Stimulated activated CD4-positive, alpha-beta T cell treated with anti-CD3 and anti-CD28 coated beads, Interleukin-2, amount 100 ng/mL, for 24 hours (primary cell): ENCODE measurements at regions not wholly inside any gene's neighbourhood (a gene's known extent, or its start where the extent isn't known, plus 50 kb on each side); places are given as distances from the start of the nearest gene placed in this dataset.
"Not testable (repeated sequence)": the region's sequence is repeated elsewhere in the genome, so short reads cannot be mapped to it uniquely, and the experiment has no call there.

ENCODE experiments used
- DNase-seq, 2 donors: peaks; one replicate each; pipeline ENCODE4 v3.0.0-alpha.2; 2020

DNA sequence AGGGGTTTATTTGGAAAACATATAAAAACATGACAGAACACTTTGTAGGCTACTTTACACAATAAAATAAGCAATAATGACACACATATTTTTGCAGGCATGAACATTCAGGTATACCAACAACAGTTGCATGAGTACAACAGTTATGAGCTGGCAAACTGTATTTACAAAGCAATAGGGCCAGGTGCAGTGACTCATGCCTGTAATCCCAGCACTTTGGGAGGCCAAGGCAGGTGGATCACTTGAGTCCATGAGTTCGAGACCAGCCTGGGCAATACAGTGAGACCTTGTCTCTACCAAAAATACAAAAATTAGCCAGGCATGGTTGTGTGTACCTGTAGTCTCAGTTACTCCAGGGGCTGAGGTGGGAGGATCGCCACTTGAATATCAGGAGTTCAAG lies 101.1 kb downstream of the BMP4 start:
- no peak for DNase-seq

DNA sequence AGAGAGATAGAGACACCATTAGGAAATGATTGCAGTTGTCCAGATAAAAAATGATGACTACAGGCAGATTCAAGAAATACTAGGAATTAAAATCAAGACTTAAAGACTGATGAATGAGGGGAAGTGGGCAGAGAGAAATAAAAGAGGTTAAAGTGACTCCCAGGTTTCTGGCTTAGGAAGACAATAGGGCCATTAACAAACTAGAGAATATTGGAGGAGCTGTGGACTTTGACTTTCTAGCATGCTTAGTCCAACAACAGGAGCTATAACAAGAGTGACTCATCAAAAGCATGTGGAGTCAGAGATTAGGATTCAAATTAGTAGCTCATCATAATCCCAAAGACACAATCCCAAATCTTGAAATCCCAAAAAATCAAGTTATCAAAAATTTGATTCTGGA lies 101.5 kb downstream of the BMP4 start:
- no peak for DNase-seq

DNA sequence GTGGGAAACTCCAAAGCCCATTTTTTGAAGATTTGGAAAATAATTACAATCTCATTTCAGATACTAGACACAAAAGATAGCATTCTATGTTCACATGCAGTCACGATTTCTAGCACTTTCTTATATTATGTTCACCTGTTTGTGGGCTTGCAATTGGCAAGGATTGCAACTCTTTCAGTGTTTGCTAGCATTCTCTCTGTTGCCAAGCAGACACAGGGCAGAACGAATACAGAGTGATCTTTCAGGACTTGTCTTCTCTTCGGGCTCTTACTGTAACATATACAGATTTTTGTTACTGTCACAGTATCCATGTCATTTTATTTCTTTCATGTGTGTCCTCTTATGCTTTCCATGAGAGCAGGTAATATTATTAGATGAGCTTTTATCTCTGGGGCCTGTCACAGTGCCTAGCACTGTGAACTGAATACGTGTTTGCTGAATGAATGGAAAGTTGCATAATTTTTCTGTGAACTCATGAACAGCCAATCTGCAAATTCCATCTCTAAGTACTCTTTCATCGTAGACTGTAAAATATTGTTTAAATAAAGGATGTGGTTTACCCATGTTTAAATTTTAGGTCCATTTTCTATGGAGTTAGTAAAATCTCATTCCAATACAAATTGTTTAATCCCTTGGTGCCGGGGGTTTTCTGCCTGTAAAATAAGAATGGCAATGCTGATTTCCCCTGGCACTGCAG lies 105.1 kb downstream of the BMP4 start:
- DNase-seq, result no peak

DNA sequence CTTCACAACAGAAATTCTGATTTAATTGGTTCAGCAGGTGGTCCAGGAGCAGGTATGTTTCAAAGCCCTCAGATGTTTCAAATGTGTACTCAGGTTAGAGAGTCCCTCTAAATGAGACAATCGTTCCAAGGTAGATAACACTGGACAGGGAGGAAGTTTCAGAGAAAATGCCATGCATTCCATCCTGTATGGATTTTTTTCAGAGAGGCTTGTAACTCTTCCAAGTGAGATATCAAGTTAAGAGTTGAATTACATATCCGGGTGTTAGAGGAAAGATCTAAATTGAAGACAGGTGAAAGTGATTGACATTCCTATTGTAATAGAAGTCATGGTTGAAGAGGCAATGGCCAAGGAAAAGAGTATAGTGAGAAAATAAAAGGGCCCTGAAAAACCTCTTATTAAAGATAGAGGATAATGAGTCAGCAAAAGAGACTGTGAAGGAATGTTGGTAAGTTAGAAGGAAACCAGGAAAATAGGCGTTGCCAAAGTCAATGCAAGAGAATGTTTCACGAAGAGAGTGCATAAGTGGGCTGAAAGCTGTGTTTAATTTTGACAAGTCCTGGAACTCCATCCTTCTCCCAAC lies 105.8 kb downstream of the BMP4 start:
- DNase-seq, result no peak

DNA sequence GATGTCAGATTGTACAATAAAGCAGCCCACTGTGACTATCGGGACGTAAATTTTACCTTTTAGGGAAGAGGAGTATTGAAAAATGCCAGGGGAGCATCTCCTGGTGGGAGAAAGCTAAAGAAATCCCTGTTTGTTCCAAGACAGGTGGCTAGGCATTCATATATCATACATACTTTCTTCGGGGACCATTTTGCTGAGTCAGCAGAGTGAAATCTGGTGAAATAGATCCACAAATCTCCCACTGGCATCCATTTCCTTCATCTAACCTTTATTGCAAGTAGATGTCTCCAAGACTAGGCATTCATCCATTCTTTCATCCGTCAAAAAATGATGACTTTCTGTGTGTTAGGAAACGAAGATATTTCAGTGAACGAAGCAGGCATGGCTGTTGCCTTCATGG lies 107.1 kb downstream of the BMP4 start:
- DNase-seq, result no peak

DNA sequence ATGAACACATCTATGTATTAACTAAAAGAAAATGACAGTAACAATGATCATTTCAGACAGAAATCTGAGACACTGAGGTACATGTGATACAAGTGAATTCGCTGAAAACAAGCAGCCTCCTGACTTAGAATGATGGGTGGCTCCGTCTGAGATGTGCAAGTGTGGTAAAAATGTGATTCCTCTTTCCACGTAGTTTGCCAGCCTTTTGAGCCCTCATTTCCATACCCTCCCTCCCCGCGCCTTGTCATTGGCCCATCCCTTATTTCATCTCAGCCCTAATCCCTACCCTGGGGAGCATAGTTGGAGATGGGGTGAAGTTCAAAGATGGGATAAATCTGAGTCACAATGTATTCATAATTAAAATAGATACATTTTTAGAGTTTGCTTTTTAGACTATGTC lies 107.8 kb downstream of the BMP4 start:
- DNase-seq, result no peak

DNA sequence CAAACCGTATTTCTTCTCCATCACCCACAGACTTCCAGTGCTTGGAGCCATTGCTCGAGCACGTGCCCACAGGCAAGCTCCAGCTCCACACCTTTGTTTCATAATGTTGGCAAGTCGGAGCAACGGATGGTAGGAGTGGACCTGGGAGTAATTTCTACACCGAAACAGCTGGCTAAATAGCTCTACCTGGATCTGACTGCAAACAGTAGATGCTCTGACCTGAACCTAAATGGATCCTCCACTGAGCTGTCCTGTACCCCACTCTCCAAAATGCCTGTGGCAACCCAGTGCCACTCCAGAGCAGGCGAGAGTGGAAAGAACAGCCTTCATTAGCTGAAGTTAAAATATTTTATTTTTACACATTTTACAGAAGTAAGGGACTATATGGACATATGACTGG lies 108.7 kb downstream of the BMP4 start:
- DNase-seq, result no peak

DNA sequence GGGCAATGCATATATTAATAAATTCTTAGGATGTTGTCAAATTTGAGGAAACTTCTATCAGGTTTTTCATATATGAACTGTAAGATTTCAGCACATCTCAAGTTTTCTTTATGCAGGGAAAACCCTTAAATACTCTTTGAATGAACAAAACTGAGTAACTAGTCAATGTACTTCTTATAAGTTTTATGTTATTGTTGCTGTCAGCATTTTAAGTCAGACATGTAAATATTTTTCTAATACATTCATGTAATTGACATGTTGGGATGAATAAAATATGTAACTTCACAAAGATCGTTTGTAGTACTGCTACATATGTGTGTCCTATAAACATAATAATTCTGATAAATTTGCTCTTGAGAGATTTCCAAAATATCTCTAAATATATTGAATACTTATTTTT lies 109.6 kb downstream of the BMP4 start:
- no peak for DNase-seq

DNA sequence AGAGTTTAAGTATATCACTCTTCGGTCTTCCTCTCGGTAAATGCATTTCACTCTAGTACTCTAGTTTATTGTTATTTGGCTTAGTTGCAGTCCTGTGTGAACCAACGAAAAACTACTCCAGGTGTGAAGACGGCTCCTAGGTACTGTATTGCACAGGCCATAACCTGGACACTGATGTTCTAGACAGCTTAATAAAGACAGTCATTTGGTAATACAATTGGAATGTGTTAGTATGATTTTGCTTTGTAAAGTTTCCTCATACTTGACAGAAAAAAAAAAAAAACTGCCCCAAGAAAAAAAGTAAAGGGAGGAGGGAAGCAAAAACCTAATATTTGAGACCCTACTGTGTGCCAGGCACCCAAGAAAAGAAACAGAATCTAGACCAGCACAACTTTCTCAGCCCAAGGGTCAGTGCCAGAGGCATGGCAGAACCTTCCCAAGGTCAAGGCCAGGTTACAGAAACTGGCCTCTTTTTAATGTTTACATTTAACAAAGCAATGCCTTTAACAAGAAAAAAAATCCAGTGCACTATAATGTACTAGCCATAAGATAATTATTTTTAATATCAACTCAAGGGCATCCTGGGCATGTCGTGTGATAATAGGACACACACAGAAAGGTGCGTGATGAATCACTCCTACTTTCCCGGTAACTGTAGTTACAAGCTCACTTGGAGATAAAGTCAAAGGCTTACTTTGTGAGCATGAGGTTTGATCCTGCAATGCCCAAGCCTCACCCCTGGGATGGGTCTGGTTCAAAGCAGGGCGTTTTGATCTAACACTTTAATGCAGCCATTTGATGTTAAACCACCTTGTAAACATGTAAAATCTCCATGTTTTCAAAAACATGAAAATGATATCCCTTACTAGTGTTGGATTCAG lies 110.6 kb downstream of the BMP4 start:
- DNase-seq, result no peak

DNA sequence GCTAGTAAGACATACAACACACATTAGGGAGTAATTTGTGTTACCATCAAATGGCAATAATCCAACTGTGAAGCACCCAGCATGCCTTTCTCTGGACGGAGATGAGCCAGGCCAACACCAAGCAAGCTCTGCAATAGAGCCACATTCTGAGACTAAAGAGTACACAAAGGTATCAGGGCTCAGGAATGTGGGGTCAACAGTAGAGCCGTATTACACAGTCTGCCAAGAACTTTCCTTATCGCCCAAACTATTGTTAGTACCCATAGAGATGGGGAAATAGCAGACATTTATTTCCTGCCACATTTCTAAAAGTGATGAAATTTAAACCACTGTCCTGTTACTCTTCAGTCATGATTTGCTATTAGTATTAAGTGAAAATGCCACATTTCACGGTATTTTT lies 113.7 kb downstream of the BMP4 start:
- no peak for DNase-seq

DNA sequence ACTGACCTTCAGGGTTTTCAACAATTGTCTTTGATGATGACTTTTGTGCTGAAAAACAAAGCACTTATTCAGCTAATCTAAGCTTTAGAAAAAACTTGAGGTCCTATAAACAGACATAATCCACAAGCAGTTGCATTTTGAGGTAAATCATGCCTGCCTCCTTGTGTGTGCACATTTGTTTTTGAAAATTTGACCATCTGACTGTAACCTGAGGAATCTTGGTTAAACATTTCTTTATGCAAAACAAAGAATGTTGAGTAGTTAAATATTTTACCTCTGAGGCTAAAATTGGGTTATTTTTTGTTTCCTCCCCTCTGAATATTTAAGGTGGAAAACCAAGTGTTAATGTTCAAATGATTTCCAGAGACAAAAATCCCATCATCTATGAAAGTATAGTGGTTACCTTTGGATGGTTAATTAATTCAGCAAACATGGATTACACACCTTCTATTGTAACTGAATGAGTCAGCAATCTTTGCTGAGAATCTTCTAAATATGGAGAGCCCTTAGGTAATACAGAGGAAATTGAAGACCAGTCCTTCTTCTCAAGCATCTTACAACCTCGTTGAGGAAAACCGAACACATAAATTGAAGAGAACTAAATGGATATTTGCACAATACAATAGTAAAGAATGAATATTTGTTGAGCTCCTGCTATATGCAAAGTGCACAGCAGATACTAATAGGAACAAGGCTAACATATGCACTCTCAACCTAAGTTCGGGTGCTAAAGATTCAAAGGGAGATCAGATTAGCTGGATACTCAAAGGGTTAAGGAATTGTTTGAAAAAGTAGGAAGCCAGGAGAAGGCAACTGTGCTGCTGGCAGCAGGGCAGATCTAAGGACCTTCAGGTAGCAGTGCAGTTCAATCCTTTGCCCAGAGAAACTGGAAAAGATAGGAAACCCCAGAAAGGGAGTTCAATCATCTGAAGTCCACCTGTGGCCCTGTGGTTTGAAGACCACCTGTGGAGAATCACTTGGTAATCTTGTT lies 115.2 kb downstream of the BMP4 start:
- no peak for DNase-seq

DNA sequence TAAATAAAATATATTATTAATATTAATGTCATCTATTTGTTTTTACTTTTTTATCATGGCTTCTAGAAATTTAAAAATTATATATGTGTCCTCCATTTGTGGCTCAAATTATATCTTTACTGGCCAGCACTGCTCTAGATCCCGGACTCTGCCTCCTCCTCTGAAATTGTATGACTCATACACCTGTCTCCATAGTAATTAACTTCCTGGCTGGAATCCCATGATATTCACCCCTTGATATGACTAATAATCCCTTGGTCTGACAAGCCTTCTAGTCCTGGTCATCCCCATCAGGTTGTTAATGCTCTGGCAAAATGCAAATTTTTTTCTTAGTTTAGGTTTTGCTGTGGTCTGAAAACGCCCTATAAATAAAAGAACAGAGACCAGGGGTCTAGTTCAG lies 116.2 kb downstream of the BMP4 start:
- DNase-seq, result no peak

DNA sequence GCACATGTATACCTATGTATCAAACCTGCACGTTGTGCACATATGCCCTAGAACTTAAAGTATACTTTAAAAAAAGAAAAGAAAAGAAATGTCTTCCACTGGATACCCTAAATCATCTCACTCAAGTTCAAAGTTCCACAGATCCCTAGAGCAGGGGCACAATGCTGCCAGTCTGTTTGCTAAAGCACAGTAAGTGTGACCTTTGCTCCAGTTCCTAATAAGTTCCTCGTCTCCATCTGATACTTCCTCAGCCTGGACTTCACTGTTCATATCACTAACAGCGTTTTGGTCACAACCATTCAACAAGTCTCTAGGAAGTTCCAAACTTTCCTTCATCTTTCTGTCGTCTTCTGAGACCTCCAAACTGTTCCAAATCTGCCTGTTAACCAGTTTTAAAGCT lies 118.3 kb downstream of the BMP4 start:
- no peak for DNase-seq

DNA sequence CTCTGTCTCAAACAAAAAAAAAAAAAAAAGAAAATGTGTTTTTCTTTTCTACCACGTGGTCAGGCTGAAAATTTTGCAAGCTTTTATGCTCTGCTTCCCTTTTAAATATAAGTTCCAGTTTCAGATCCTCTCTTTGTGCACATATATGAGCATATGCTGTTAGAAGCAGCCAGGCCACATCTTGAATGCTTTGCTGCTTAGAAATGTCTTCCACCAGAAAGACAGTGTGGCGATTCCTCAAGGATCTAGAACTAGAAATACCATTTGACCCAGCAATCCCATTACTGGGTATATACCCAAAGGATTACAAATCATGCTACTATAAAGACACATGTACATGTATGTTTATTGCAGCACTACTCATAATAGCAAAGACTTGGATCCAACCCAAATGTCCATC lies 119.0 kb downstream of the BMP4 start:
- not testable (repeated sequence) for DNase-seq

DNA sequence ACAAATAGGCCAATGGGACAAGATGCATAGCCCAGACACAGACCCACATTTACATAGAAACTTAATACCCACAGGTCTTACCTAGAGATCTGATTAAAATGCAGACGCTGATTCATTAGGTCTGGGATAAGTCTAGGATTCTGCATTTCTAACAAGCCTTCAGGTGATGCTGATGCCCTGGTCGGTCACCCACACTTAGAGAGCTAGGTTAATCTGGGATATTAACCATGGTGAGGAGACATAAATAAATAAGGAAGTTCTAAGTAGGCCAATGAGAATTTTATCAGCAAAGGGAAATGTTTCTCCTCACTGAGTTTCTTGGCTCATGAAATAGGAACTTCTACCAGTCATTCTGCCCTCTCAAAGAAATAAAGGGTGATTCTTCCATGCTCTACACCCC lies 120.1 kb downstream of the BMP4 start:
- no peak for DNase-seq

DNA sequence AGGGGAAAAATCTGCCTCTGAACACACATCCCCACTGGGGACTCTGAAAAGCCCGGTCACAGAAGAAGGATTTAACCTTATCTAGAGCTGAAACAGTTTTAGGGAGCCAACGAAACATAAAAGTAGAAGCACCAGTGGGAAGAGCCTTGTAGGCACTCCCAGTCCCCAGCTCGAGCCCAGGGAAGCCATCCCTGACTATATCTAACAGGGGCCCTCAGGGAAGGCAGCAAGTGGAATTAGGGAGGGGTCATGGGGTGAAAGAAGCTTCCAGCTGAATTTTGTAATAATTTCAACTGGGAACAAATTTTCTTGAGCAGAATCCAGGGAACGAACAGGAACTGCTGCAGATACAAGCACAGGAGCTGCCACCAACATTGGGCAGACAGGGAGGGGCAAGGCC lies 127.8 kb downstream of the BMP4 start:
- DNase-seq, result no peak

DNA sequence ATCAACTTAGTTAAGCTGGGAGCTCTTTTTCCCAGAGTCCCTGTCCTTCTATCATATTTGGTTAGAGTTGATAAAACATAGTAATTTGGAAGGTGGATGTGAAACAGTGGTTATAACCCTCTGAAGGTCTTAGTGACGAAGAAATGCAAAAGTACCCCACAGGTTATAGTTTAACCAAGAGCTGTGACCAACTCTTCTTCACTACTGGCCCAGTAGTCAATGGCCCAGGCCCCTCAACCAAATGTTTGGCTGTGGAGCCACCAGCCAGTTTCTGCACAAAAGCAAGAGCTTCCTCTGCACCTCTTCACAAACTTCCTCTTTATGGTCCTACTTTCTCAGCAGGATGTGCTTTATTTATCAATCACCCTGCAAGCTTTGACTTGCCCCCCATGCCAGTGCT lies 132.6 kb downstream of the BMP4 start:
- no peak for DNase-seq

DNA sequence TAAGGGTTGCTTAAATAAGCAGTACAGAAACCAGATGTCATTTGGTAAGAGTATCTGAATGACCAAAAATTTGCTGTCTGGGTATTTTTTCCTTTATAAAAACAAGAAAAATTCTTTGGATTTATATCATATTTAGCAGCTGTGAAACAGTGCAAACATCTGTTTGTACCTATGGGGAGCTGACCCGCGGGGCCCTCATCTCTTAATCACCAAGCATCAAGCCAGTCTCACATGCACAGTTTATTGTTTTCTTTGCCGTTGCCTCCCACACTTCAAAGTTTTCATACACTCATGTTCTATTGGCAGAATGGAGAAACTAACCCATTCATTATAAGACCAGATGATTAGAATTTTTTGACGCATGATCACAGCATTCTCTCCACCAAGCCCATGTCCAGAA lies 142.2 kb downstream of the BMP4 start:
- no peak for DNase-seq

DNA sequence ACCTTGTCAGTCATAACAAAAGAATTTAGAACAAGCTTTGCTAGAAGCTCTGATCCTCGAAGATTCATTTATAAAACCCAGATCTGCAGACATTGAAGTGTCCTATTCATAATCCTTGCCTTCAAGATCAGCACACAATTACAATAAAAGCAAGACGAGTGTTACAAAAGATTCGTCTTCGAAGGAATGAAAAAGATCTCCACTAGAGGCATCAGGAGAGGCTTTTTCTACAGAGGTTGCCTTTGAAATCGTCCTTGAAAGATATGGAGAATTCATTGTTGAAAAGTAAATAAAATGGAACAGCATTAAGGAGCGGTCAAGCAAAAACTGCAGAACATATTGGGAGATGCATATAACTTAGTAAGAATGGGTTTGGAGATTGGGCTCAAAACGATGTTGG lies 146.4 kb downstream of the BMP4 start:
- DNase-seq, result no peak

DNA sequence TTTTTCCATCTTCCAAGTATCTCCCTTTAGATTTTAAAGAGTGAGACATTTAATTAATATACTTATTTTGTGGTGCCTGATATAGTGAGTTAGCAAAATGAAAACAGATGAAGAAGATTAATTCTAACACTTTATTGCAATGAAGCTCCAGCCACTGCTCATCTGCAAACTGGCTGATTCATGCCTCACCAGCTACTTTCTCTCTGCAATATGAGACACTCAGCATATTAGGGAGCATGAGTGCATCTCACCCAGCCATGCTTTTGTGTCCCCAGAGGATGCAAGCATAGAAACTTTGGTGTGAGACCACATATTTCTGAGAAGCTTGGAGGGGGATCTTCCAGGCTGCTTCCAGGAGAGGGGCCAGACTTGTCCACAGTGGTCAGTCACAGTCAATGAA lies 148.6 kb downstream of the BMP4 start:
- no peak for DNase-seq

DNA sequence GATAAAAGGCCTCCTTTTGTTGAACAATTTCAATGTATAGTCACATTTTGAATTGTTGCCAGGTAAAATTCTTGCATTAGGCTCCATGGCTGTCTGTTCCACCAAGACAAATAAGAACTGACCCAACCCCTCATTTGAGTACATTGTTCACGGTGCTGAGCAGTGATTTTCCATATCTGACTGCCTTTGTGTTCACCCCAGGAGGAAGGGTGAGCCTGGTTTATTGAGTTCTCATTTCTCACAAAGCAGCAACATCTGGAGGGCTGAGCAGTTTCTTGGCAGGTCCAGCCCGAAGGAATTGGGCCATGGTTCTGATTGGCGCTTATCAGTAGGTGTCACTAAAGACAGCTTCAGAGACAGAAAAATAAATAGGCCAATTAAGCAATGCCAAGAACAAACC lies 149.1 kb downstream of the BMP4 start:
- DNase-seq, result no peak

DNA sequence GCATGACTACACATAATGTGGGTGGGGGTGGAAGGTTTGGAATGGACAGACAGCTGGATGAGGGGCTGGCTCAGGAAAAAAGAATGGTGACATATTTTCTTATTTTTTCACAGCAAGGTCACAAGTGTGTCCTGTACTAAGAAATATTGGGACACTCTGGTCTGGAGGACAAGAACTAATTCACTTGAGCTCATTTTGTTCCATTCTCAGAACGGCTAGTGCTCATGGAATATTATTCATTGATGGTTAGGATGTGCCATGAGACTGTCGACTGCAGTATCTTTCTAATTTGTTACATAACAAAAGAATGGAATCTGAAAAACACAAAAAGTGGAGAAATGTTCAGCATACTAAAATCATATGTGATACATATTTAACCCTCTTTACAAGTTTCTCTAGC lies 149.5 kb downstream of the BMP4 start:
- no peak for DNase-seq

DNA sequence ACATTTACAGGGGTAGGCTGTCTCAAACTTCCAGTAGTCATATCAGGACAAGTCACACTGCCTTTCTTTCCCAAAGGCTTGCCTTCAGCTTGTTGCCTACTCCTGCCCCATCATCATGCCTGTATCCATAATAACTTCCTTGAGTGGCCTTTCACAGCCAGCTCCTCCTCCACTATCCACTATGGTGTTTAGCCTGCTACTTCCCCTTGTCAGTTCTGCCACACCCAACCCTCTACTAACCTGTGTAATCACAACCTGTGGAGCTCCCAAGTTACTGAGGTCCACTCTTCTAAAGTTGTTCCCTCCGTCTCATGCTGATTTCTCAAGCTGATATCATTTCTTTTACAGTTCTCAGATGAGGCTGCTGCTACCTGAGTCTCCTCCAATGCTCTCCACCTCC lies 159.9 kb downstream of the BMP4 start:
- DNase-seq, result no peak
